ENCODE measurements at regions not wholly inside any gene's neighbourhood (a gene's known extent, or its start where the extent isn't known, plus 50 kb on each side); places are given as distances from the start of the nearest gene placed in this dataset.
A peak's percentile ranks its signal among the peaks of the same experiment; 100 is the strongest.

GRCh38 chr6:5946701-5947100 lies 60.0 kb downstream of the NRN1 start:
- DNase-seq = no peak
- in situ Hi-C loops (cut with MboI; ENCODE audit: low pct_unique_long_range_greater_than_20kb, low sequenced_read_pairs) = no loop called here

- DNase-seq = no peak
- in situ Hi-C loops (cut with MboI; ENCODE audit: low pct_unique_long_range_greater_than_20kb, low sequenced_read_pairs) = no loop called here
Measured at GRCh38 chr6:5946181-5946580, 60.5 kb downstream of the NRN1 start.

- no peak for DNase-seq
- in situ Hi-C loops (cut with MboI; ENCODE audit: low pct_unique_long_range_greater_than_20kb, low sequenced_read_pairs) = no loop called here
Measured at GRCh38 chr6:5943591-5943990, 63.1 kb downstream of the NRN1 start.

- DNase-seq = no peak
- in situ Hi-C loops (cut with MboI; ENCODE audit: low pct_unique_long_range_greater_than_20kb, low sequenced_read_pairs) = no loop called here
Measured at GRCh38 chr6:5942591-5942990, 64.1 kb downstream of the NRN1 start.

- in situ Hi-C loops (cut with MboI; ENCODE audit: low pct_unique_long_range_greater_than_20kb, low sequenced_read_pairs) = no loop called here
- no peak for DNase-seq
Measured at GRCh38 chr6:5941188-5941587, 65.5 kb downstream of the NRN1 start.

GRCh38 chr6:5938934-5939333 lies 67.8 kb downstream of the NRN1 start:
- in situ Hi-C loops (cut with MboI; ENCODE audit: low pct_unique_long_range_greater_than_20kb, low sequenced_read_pairs) = no loop called here
- DNase-seq = no peak

- in situ Hi-C loops (cut with MboI; ENCODE audit: low pct_unique_long_range_greater_than_20kb, low sequenced_read_pairs) = no loop called here
- no peak for DNase-seq
Measured at GRCh38 chr6:5937936-5938706, 68.6 kb downstream of the NRN1 start.

GRCh38 chr6:5937169-5937909 lies 69.4 kb downstream of the NRN1 start:
- no peak for DNase-seq
- in situ Hi-C loops (cut with MboI; ENCODE audit: low pct_unique_long_range_greater_than_20kb, low sequenced_read_pairs) = no loop called here

- in situ Hi-C loops (cut with MboI; ENCODE audit: low pct_unique_long_range_greater_than_20kb, low sequenced_read_pairs) = no loop called here
- DNase-seq = no peak
Measured at GRCh38 chr6:5936631-5937030, 70.1 kb downstream of the NRN1 start.

- no peak for DNase-seq
- in situ Hi-C loops (cut with MboI; ENCODE audit: low pct_unique_long_range_greater_than_20kb, low sequenced_read_pairs) = no loop called here
Measured at GRCh38 chr6:5936140-5936539, 70.6 kb downstream of the NRN1 start.

GRCh38 chr6:5930968-5931367 lies 75.8 kb downstream of the NRN1 start:
- DNase-seq = no peak
- in situ Hi-C loops (cut with MboI; ENCODE audit: low pct_unique_long_range_greater_than_20kb, low sequenced_read_pairs) = no loop called here

- in situ Hi-C loops (cut with MboI; ENCODE audit: low pct_unique_long_range_greater_than_20kb, low sequenced_read_pairs) = no loop called here
- DNase-seq = peak; percentile 38
Measured at GRCh38 chr6:5930143-5930770, 76.5 kb downstream of the NRN1 start.

GRCh38 chr6:5923840-5924239 lies 82.9 kb downstream of the NRN1 start:
- DNase-seq = no peak
- in situ Hi-C loops (cut with MboI; ENCODE audit: low pct_unique_long_range_greater_than_20kb, low sequenced_read_pairs) = no loop called here

GRCh38 chr6:5922230-5922629 lies 84.5 kb downstream of the NRN1 start:
- in situ Hi-C loops (cut with MboI; ENCODE audit: low pct_unique_long_range_greater_than_20kb, low sequenced_read_pairs) = no loop called here
- DNase-seq = no peak

GRCh38 chr6:5909721-5910120 lies 97.0 kb downstream of the NRN1 start:
- in situ Hi-C loops (cut with MboI; ENCODE audit: low pct_unique_long_range_greater_than_20kb, low sequenced_read_pairs) = no loop called here

GRCh38 chr6:5906842-5907241 lies 99.9 kb downstream of the NRN1 start:
- in situ Hi-C loops (cut with MboI; ENCODE audit: low pct_unique_long_range_greater_than_20kb, low sequenced_read_pairs) = no loop called here
- DNase-seq = no peak

More at GRCh38 chr6:5909721-5910120, 97.0 kb downstream of the NRN1 start:
- DNase-seq = no peak

- DNase-seq = no peak
- in situ Hi-C loops (cut with MboI; ENCODE audit: low pct_unique_long_range_greater_than_20kb, low sequenced_read_pairs) = no loop called here
Measured at GRCh38 chr6:5906340-5906670, 100.4 kb downstream of the NRN1 start.

- DNase-seq = no peak
- in situ Hi-C loops (cut with MboI; ENCODE audit: low pct_unique_long_range_greater_than_20kb, low sequenced_read_pairs) = no loop called here
Measured at GRCh38 chr6:5905431-5906339, 101.0 kb downstream of the NRN1 start.

- in situ Hi-C loops (cut with MboI; ENCODE audit: low pct_unique_long_range_greater_than_20kb, low sequenced_read_pairs) = no loop called here
- DNase-seq = no peak
Measured at GRCh38 chr6:5904532-5904931, 102.2 kb downstream of the NRN1 start.
